Activated CD4-positive, alpha-beta T cell treated with anti-CD3 and anti-CD28 coated beads, Interleukin-2, Interleukin-4, amounts not matched to agents 100 ng/mL and 50 ng/mL, durations not matched to agents 16 hours and 8 hours (primary cell): ENCODE measurements at regions not wholly inside any gene's neighbourhood (a gene's known extent, or its start where the extent isn't known, plus 50 kb on each side); places are given as distances from the start of the nearest gene placed in this dataset.

Source experiments
- DNase-seq: peaks from one replicate; pipeline ENCODE4 v3.0.0-alpha.2; 2020; ENCODE audit warnings: low spot score

GRCh38 chr16:65219786-65220185, 97.9 kb upstream of the CDH11 start:
- DNase-seq, result no peak

GRCh38 chr16:65218348-65218747, 96.5 kb upstream of the CDH11 start:
- no peak for DNase-seq

- no peak for DNase-seq
These were observed 92.2 kb upstream of the CDH11 start for GRCh38 chr16:65213866-65214595.

- DNase-seq, result no peak
These were observed 90.9 kb upstream of the CDH11 start for GRCh38 chr16:65212791-65213190.

GRCh38 chr16:65212240-65212639, 90.4 kb upstream of the CDH11 start:
- no peak for DNase-seq

GRCh38 chr16:65202461-65202860, 80.6 kb upstream of the CDH11 start:
- DNase-seq, result no peak

- no peak for DNase-seq
These were observed 79.6 kb upstream of the CDH11 start for GRCh38 chr16:65201511-65201910.

- DNase-seq, result no peak
These were observed 79.0 kb upstream of the CDH11 start for GRCh38 chr16:65200857-65201256.

GRCh38 chr16:65200156-65200773, 78.4 kb upstream of the CDH11 start:
- DNase-seq, result no peak

- no peak for DNase-seq
These were observed 74.7 kb upstream of the CDH11 start for GRCh38 chr16:65196420-65197075.

GRCh38 chr16:65195998-65196397, 74.1 kb upstream of the CDH11 start:
- no peak for DNase-seq

- no peak for DNase-seq
These were observed 63.4 kb upstream of the CDH11 start for GRCh38 chr16:65185241-65185778.

GRCh38 chr16:65181071-65181561, 59.3 kb upstream of the CDH11 start:
- DNase-seq, result no peak

- no peak for DNase-seq
These were observed 56.3 kb upstream of the CDH11 start for GRCh38 chr16:65178151-65178550.

- DNase-seq, result no peak
These were observed 54.7 kb upstream of the CDH11 start for GRCh38 chr16:65176603-65177002.

- DNase-seq, result no peak
These were observed 50.5 kb upstream of the CDH11 start for GRCh38 chr16:65172356-65172755.
